HG03378 (cell line): ENCODE measurements at regions not wholly inside any gene's neighbourhood (a gene's known extent, or its start where the extent isn't known, plus 50 kb on each side); places are given as distances from the start of the nearest gene placed in this dataset.

Experiments
- ATAC-seq: cut with Tn5 transposase; IDR thresholded peaks from one replicate; pipeline ENCODE4 v1.9.1; 2021; ENCODE audit warnings: mild to moderate bottlenecking, moderate library complexity; ENCODE audit not compliant: unreplicated experiment

GRCh38 chr22:48553119-48553518, 1274.6 kb downstream of the BRD1 start:
- no peak for ATAC-seq

GRCh38 chr22:48551716-48552268, 1275.9 kb downstream of the BRD1 start:
- no peak for ATAC-seq

GRCh38 chr22:48551061-48551460, 1276.6 kb downstream of the BRD1 start:
- ATAC-seq = no peak

- no peak for ATAC-seq
Observed at GRCh38 chr22:48548391-48548790, 1279.3 kb downstream of the BRD1 start.

GRCh38 chr22:48547971-48548370, 1279.7 kb downstream of the BRD1 start:
- ATAC-seq = no peak

GRCh38 chr22:48546653-48547424, 1280.8 kb downstream of the BRD1 start:
- ATAC-seq = no peak

- ATAC-seq = no peak
Observed at GRCh38 chr22:48545987-48546386, 1281.7 kb downstream of the BRD1 start.

- ATAC-seq = no peak
Observed at GRCh38 chr22:48541401-48542098, 1286.1 kb downstream of the BRD1 start.

- no peak for ATAC-seq
Observed at GRCh38 chr22:48539261-48539660, 1288.4 kb downstream of the BRD1 start.

- ATAC-seq = no peak
Observed at GRCh38 chr22:48538291-48538820, 1289.3 kb downstream of the BRD1 start.

GRCh38 chr22:48537343-48537680, 1290.4 kb downstream of the BRD1 start:
- no peak for ATAC-seq

- no peak for ATAC-seq
Observed at GRCh38 chr22:48536541-48537342, 1290.9 kb downstream of the BRD1 start.

- no peak for ATAC-seq
Observed at GRCh38 chr22:48535868-48536540, 1291.7 kb downstream of the BRD1 start.

- ATAC-seq = no peak
Observed at GRCh38 chr22:48534395-48534958, 1293.2 kb downstream of the BRD1 start.

- no peak for ATAC-seq
Observed at GRCh38 chr22:48532986-48533385, 1294.7 kb downstream of the BRD1 start.

GRCh38 chr22:48531761-48532435, 1295.8 kb downstream of the BRD1 start:
- ATAC-seq = no peak

- no peak for ATAC-seq
Observed at GRCh38 chr22:48531108-48531507, 1296.6 kb downstream of the BRD1 start.

- no peak for ATAC-seq
Observed at GRCh38 chr22:48530666-48531065, 1297.0 kb downstream of the BRD1 start.

- ATAC-seq = no peak
Observed at GRCh38 chr22:48528221-48528915, 1299.3 kb downstream of the BRD1 start.
